HCT116 (cell line): ENCODE measurements at regions not wholly inside any gene's neighbourhood (a gene's known extent, or its start where the extent isn't known, plus 50 kb on each side); places are given as distances from the start of the nearest gene placed in this dataset.

Source experiments
- ATAC-seq: fragments of 200-7000 bp; cut with Tn5 transposase; 2 replicates; pipeline ENCODE4 v1.9.1; 2020; ENCODE audit warnings: mild to moderate bottlenecking, moderate library complexity
- BruUV-seq: library from RNA; stranded (reverse); fragments of 400-500 nt; replicated peaks from 2 replicates; lab custom pipeline; 2021; lab: Mats Ljungman, UMichigan
- CTCF ChIA-PET: fragments of 300-600 bp; sonication (Branson Sonifier 250); formaldehyde crosslinking; loops from one replicate; lab custom pipeline; 2021; ENCODE audit warnings: antibody characterized with exemption; lab: Charles Lee
- POLR2A ChIA-PET: fragments of 300-600, 350-600 bp; sonication (Branson Sonifier 250); formaldehyde crosslinking; loops from one replicate; lab custom pipeline; 2021; ENCODE audit warnings: antibody characterized with exemption; lab: Charles Lee
- RAD21 ChIA-PET, 2 experiments: fragments of 300-600 bp; sonication (Branson Sonifier 250); formaldehyde crosslinking; loops; one replicate each; lab custom pipeline; 2023; ENCODE audit warnings: low total read pairs in 2 of 2; ENCODE audit not compliant: uncharacterized antibody in 2 of 2, unreplicated experiment in 2 of 2, low non-redundant PET in 1 of 2; lab: Charles Lee
- DNase-seq: peaks from one replicate; pipeline ENCODE4 v3.0.0-alpha.2; 2010; ENCODE audit warnings: low read depth, low spot score
- H2AFZ ChIP-seq: fragments of 200-600 bp; shearing (Covaris generic), sonication (generic); 2 replicates; pipeline ENCODE4 v1.6.1; 2017; ENCODE audit warnings: low read depth, mixed run types, mixed read lengths, antibody characterized with exemption, low read length; ENCODE audit not compliant: poor library complexity, severe bottlenecking
- H3K27ac ChIP-seq: 2 replicates; pipeline ENCODE4 v1.5.1; 2012; ENCODE audit warnings: low read depth, low read length
- H3K27me3 ChIP-seq: fragments of 200-600 bp; sonication (generic); 2 replicates; pipeline ENCODE4 v1.6.1; 2016; ENCODE audit warnings: mixed run types, low read length, mixed read lengths; ENCODE audit not compliant: insufficient read depth
- H3K36me3 ChIP-seq, 2 experiments: fragments of 200-500 bp in 1 of 2; fragments of 200-600 bp in 1 of 2; sonication (Bioruptor generic) in 1 of 2; sonication (generic) in 1 of 2; 2 replicates each; pipeline versions ENCODE4 v1.5.1 to v1.6.1; 2014 to 2016; ENCODE audit warnings: low read length in 2 of 2, inconsistent platforms in 1 of 2, mixed read lengths in 1 of 2, mixed run types in 1 of 2; ENCODE audit not compliant: insufficient read depth in 2 of 2, control insufficient read depth in 1 of 2
- H3K4me1 ChIP-seq, 2 experiments: fragments of 200-600 bp in 1 of 2; sonication (generic) in 1 of 2; 2 replicates each; pipeline versions ENCODE4 v1.5.1 to v1.6.1; 2012 to 2017; ENCODE audit warnings: low read length in 2 of 2, inconsistent platforms in 1 of 2, mild to moderate bottlenecking in 1 of 2, mixed read lengths in 1 of 2, mixed run types in 1 of 2, moderate library complexity in 1 of 2; ENCODE audit not compliant: insufficient read depth in 2 of 2, control insufficient read depth in 1 of 2
- H3K4me2 ChIP-seq: fragments of 200-600 bp; sonication (generic); 2 replicates; pipeline ENCODE4 v1.6.1; 2017; ENCODE audit warnings: mixed run types, low read length, mixed read lengths
- H3K4me3 ChIP-seq, 2 experiments: fragments of 200-600 bp in 1 of 2; sonication (generic) in 1 of 2; replicated peaks in 1 of 2; 2 replicates each; pipeline ENCODE4 v1.5.1; 2011 to 2016; ENCODE audit warnings: low read length in 2 of 2, control low read depth in 1 of 2, low read depth in 1 of 2, mild to moderate bottlenecking in 1 of 2, mixed read lengths in 1 of 2, mixed run types in 1 of 2
- H3K79me2 ChIP-seq: fragments of 200-600 bp; sonication (generic); 2 replicates; pipeline ENCODE4 v1.6.1; 2017; ENCODE audit warnings: mild to moderate bottlenecking, mixed run types, low read length, moderate library complexity, mixed read lengths; ENCODE audit not compliant: insufficient read depth
- H3K9ac ChIP-seq: fragments of 200-600 bp; sonication (generic); 2 replicates; pipeline ENCODE4 v1.6.1; 2016; ENCODE audit warnings: low read length, mixed read lengths
- H3K9me2 ChIP-seq: fragments of 200-600 bp; sonication (generic), shearing (Covaris generic); 2 replicates; pipeline ENCODE4 v1.6.1; 2017; ENCODE audit warnings: mixed run types, mild to moderate bottlenecking, moderate library complexity; ENCODE audit not compliant: insufficient read depth
- H3K9me3 ChIP-seq, 2 experiments: fragments of 200-500 bp in 1 of 2; fragments of 200-600 bp in 1 of 2; sonication (Bioruptor generic) in 1 of 2; sonication (generic) in 1 of 2; 2 replicates each; pipeline ENCODE4 v1.6.1; 2014 to 2017; ENCODE audit warnings: low read length in 2 of 2, mixed read lengths in 2 of 2, inconsistent platforms in 1 of 2, low read depth in 1 of 2, mild to moderate bottlenecking in 1 of 2, mixed run types in 1 of 2, moderate library complexity in 1 of 2; ENCODE audit not compliant: control insufficient read depth in 1 of 2, insufficient read depth in 1 of 2
- H4K20me1 ChIP-seq: fragments of 200-600 bp; sonication (generic), shearing (Covaris generic); 2 replicates; pipeline ENCODE4 v1.6.1; 2017; ENCODE audit warnings: mixed run types, mild to moderate bottlenecking, moderate library complexity; ENCODE audit not compliant: insufficient read depth
- CEBPB ChIP-seq: IDR thresholded peaks from 2 replicates; pipeline ENCODE4 v1.6.1; 2012; ENCODE audit warnings: low read depth
- CTCF ChIP-seq, 3 experiments: fragments of 200-600 bp in 1 of 3; sonication (generic) in 1 of 3; IDR thresholded peaks in 2 of 3; conservative IDR thresholded peaks in 1 of 3; 2 replicates each; pipeline ENCODE4 v1.5.1; 2012 to 2017; ENCODE audit warnings: low read depth in 2 of 3, low read length in 2 of 3, antibody characterized with exemption in 1 of 3, borderline replicate concordance in 1 of 3, control low read depth in 1 of 3, mild to moderate bottlenecking in 1 of 3, mixed read lengths in 1 of 3, mixed run types in 1 of 3, moderate library complexity in 1 of 3; ENCODE audit not compliant: insufficient read depth in 1 of 3
- EGR1 ChIP-seq: IDR thresholded peaks from 2 replicates; pipeline ENCODE4 v1.6.1; 2012; ENCODE audit warnings: low read depth
- EZH2phosphoT487 ChIP-seq: fragments of 200-600 bp; IDR thresholded peaks from 2 replicates; pipeline ENCODE4 v1.6.1; 2018; ENCODE audit warnings: antibody characterized with exemption, borderline replicate concordance
- FOSL1 ChIP-seq: IDR thresholded peaks from 2 replicates; pipeline ENCODE4 v1.6.1; 2012; ENCODE audit warnings: low read depth
- JUND ChIP-seq: IDR thresholded peaks from 2 replicates; pipeline ENCODE4 v1.6.1; 2012
- MAX ChIP-seq: IDR thresholded peaks from 2 replicates; pipeline ENCODE4 v1.6.1; 2012
- POLR2A ChIP-seq: IDR thresholded peaks from 2 replicates; pipeline ENCODE4 v1.7.0; 2011; ENCODE audit warnings: borderline replicate concordance; ENCODE audit not compliant: insufficient read depth, insufficient read length; ENCODE audit errors: extremely low read depth
- POLR2AphosphoS5 ChIP-seq: IDR thresholded peaks from 2 replicates; pipeline ENCODE4 v1.6.1; 2011; ENCODE audit warnings: mild to moderate bottlenecking, low read depth, low read length, moderate library complexity
- SIN3A ChIP-seq: IDR thresholded peaks from 2 replicates; pipeline ENCODE4 v1.6.1; 2012; ENCODE audit warnings: low read depth
- SP1 ChIP-seq: IDR thresholded peaks from 2 replicates; pipeline ENCODE4 v1.6.1; 2012; ENCODE audit warnings: low read depth
- SRF ChIP-seq: IDR thresholded peaks from 2 replicates; pipeline ENCODE4 v1.6.1; 2012; ENCODE audit warnings: low read depth
- TCF7L2 ChIP-seq: IDR thresholded peaks from 2 replicates; pipeline ENCODE4 v1.7.0; 2011; ENCODE audit warnings: borderline replicate concordance, inconsistent platforms; ENCODE audit not compliant: insufficient read depth, insufficient read length; ENCODE audit errors: extremely low read depth
- YY1 ChIP-seq: IDR thresholded peaks from 2 replicates; pipeline ENCODE4 v1.6.1; 2011; ENCODE audit warnings: low read length, low read depth, moderate library complexity, mild to moderate bottlenecking; ENCODE audit not compliant: insufficient replicate concordance; ENCODE audit errors: extremely low read depth
- ZBTB33 ChIP-seq: IDR thresholded peaks from 2 replicates; pipeline ENCODE4 v1.6.1; 2011; ENCODE audit warnings: mild to moderate bottlenecking, low read length, moderate library complexity; ENCODE audit not compliant: insufficient replicate concordance; ENCODE audit errors: extremely low read depth
- ZFX ChIP-seq: fragments of 450-650 bp; IDR thresholded peaks from 2 replicates; pipeline ENCODE4 v1.6.1; 2017
- ZNF274 ChIP-seq: fragments of 200-500 bp; sonication (Bioruptor generic); IDR thresholded peaks from 2 replicates; pipeline ENCODE4 v1.6.1; 2014; ENCODE audit warnings: mild to moderate bottlenecking, low read depth, low read length, inconsistent platforms
- intact Hi-C: fragments of 100-400 bp; cut with micrococcal nuclease; formaldehyde crosslinking; loops from 2 replicates; pipeline ENCODE4 v1.10.0; 2022
- TF ChIP-seq, protein P1 (sequence below): IDR thresholded peaks from 2 replicates; pipeline ENCODE4 v1.6.1; 2012
- TF ChIP-seq, protein P2 (sequence below): IDR thresholded peaks from 2 replicates; pipeline ENCODE4 v1.6.1; 2012; ENCODE audit warnings: low read depth

- ChIA-PET POLR2A (no interaction called here), CTCF (no interaction called here), RAD21 (no interaction called here)
- H3K9ac ChIP-seq, result no peak overlapping the region
- no peak for DNase-seq
- BruUV-seq, result no TSS peak
- H4K20me1 ChIP-seq, result no peaks in the 10 kb centered on the region
- ATAC-seq, result no peak
- no peaks in the 10 kb centered on the region for H3K4me1 ChIP-seq
- H3K36me3 ChIP-seq, result no peaks in the 10 kb centered on the region
- H3K4me3 ChIP-seq, result no peak overlapping the region
- TF ChIP-seq JUND (no peak), CEBPB (no peak), CTCF (IDR thresholded peaks at IDR 0.05 in 2 of 3, conservative IDR thresholded peaks at IDR 0.05 in 1 of 3; ENCODE audit: borderline replicate concordance in 1 of 3, insufficient read depth in 1 of 3, low read depth in 2 of 3, low read length in 2 of 3) (no peak), EZH2phosphoT487 (no peak), FOSL1 (no peak), POLR2AphosphoS5 (no peak), ZBTB33 (no peak), EGR1 (no peak), TCF7L2 (no peak), YY1 (no peak), ZNF274 (no peak), MAX (no peak), POLR2A (no peak), ZFX (no peak), SIN3A (no peak), SRF (no peak), SP1 (no peak)
- TF ChIP-seq, protein P1, sequence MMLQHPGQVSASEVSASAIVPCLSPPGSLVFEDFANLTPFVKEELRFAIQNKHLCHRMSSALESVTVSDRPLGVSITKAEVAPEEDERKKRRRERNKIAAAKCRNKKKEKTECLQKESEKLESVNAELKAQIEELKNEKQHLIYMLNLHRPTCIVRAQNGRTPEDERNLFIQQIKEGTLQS, result no peak
- TF ChIP-seq, protein P2, sequence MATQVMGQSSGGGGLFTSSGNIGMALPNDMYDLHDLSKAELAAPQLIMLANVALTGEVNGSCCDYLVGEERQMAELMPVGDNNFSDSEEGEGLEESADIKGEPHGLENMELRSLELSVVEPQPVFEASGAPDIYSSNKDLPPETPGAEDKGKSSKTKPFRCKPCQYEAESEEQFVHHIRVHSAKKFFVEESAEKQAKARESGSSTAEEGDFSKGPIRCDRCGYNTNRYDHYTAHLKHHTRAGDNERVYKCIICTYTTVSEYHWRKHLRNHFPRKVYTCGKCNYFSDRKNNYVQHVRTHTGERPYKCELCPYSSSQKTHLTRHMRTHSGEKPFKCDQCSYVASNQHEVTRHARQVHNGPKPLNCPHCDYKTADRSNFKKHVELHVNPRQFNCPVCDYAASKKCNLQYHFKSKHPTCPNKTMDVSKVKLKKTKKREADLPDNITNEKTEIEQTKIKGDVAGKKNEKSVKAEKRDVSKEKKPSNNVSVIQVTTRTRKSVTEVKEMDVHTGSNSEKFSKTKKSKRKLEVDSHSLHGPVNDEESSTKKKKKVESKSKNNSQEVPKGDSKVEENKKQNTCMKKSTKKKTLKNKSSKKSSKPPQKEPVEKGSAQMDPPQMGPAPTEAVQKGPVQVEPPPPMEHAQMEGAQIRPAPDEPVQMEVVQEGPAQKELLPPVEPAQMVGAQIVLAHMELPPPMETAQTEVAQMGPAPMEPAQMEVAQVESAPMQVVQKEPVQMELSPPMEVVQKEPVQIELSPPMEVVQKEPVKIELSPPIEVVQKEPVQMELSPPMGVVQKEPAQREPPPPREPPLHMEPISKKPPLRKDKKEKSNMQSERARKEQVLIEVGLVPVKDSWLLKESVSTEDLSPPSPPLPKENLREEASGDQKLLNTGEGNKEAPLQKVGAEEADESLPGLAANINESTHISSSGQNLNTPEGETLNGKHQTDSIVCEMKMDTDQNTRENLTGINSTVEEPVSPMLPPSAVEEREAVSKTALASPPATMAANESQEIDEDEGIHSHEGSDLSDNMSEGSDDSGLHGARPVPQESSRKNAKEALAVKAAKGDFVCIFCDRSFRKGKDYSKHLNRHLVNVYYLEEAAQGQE, result no peak
- TF ChIP-seq, all 23 proteins: peak for 0
- H3K9me3 ChIP-seq, result no peaks in the 10 kb centered on the region
- no peaks in the 10 kb centered on the region for H3K79me2 ChIP-seq
- H3K4me2 ChIP-seq, result no peak overlapping the region
- H2AFZ ChIP-seq, result no peak overlapping the region
- intact Hi-C loops, result no loop called here
- H3K27ac ChIP-seq, result no peak overlapping the region
- no peaks in the 10 kb centered on the region for H3K9me2 ChIP-seq
- H3K27me3 ChIP-seq, result no peaks in the 10 kb centered on the region
Observed at GRCh38 chr10:21065621-21066248, 168.6 kb upstream of the NEBL start.
